Hepatocyte (in vitro differentiated cells): ENCODE measurements at regions not wholly inside any gene's neighbourhood (a gene's known extent, or its start where the extent isn't known, plus 50 kb on each side); places are given as distances from the start of the nearest gene placed in this dataset.

Experiments used
- CTCF ChIP-seq: fragments of 200-600 bp; sonication (generic); IDR thresholded peaks from 2 replicates; pipeline ENCODE4 v1.5.1; 2016; ENCODE audit warnings: antibody characterized with exemption, mild to moderate bottlenecking; ENCODE audit not compliant: poor library complexity
- EZH2 ChIP-seq: fragments of 200-600 bp; sonication (generic); IDR thresholded peaks from 2 replicates; pipeline ENCODE4 v1.6.1; 2016; ENCODE audit warnings: antibody characterized with exemption, mild to moderate bottlenecking, borderline replicate concordance

DNA sequence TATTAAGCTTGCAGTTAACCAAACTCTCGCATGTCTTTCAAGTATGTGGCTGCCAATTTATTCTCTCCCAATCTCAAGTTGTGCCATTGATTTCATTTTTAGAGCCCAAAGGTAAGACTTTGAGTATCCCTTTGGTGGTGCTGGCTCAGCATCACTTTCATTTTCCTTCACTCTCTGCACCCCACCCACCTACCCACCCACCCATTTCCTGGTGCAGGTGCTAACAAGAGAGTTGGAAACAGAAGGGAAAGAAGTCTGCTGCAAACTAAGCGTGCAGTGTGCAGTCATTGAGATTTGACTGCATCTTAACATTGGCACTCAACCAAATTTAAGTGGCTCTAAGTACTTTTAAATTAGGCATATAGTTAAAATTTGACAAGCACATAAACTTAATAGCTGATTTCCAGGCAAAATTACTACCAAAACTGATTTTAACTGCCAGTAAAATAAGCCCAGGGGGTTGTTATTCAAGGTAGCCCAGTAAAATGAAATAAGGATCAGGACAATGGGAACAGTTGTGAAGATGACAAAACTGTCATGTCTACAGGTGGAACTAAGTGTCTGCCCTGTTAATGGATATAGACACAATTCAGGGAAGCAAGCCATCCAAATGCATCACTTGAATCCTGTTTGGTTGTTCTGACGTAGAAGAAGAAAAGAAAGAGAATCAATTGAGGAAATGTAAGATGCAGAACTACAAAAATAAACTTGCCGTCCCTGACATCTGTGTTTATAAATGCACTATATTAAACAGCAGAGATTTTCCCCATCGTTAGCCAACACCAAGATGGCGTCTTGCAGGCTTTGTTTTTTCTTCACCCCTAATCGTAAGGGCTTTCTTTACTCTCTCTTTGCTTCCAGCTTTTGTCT is 184.2 kb downstream of the KDR start:
- TF ChIP-seq CTCF = no peak
- no peak for TF ChIP-seq EZH2
